ENCODE measurements at regions not wholly inside any gene's neighbourhood (a gene's known extent, or its start where the extent isn't known, plus 50 kb on each side); places are given as distances from the start of the nearest gene placed in this dataset.

DNA sequence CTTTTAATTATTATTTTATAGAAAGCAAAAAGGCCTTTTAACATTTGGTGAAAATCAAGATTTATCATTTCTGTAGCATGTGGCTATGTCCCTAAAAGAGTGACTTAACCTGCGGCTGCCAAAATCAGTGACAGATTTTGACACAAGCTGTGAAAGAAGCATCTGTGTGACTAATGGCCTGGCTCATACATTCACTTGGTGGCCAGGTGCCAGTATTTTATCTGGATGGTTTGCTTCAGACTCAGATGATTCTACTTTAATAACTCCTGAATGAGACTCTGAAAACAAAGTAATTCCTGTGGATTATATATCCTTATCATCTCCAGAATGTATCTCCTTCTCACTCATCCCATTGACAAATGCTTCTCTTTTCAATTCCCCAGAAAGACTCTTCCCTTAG, 103.0 kb downstream of the FSCB start:
- no peak for DNase-seq
- Histone ChIP-seq H3K27me3 (replicated peaks; ENCODE audit: control insufficient read depth, insufficient read depth, low read length) (no peaks in the 10 kb centered on the region), H3K9me3 (no peaks in the 10 kb centered on the region), H3K4me1 (no peaks in the 10 kb centered on the region), H3K4me3 (ENCODE audit: low read depth, low read length) (no peak overlapping the region), H3K36me3 (ENCODE audit: control insufficient read depth, insufficient read depth, low read length) (no peaks in the 10 kb centered on the region)
- peaks cover 2% of the 10 kb centered on the region for H3K9me3 Mint-ChIP-seq (ENCODE audit: unreplicated experiment)
- no TSS peak for BruUV-seq (replicated peaks)
- H3K4me1 Mint-ChIP-seq (ENCODE audit: low read depth, unreplicated experiment): no peaks in the 10 kb centered on the region
- no peaks in the 10 kb centered on the region for H3K36me3 Mint-ChIP-seq (ENCODE audit: insufficient read depth, unreplicated experiment)
- ChIA-PET POLR2A (no interaction called here), CTCF (no interaction called here)
- no peak overlapping the region for H3K4me3 Mint-ChIP-seq (ENCODE audit: unreplicated experiment)
- intact Hi-C loops (cut with micrococcal nuclease; ENCODE audit: unreplicated experiment): no loop called here
- TF ChIP-seq, protein P1, sequence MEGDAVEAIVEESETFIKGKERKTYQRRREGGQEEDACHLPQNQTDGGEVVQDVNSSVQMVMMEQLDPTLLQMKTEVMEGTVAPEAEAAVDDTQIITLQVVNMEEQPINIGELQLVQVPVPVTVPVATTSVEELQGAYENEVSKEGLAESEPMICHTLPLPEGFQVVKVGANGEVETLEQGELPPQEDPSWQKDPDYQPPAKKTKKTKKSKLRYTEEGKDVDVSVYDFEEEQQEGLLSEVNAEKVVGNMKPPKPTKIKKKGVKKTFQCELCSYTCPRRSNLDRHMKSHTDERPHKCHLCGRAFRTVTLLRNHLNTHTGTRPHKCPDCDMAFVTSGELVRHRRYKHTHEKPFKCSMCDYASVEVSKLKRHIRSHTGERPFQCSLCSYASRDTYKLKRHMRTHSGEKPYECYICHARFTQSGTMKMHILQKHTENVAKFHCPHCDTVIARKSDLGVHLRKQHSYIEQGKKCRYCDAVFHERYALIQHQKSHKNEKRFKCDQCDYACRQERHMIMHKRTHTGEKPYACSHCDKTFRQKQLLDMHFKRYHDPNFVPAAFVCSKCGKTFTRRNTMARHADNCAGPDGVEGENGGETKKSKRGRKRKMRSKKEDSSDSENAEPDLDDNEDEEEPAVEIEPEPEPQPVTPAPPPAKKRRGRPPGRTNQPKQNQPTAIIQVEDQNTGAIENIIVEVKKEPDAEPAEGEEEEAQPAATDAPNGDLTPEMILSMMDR (IDR thresholded peaks at IDR 0.05; ENCODE audit: insufficient read depth in 1 of 2, low read depth in 1 of 2, low read length in 1 of 2, severe bottlenecking in 1 of 2, unreplicated experiment in 1 of 2): no peak
- no peaks in the 10 kb centered on the region for H3K27me3 Mint-ChIP-seq (ENCODE audit: insufficient read depth, unreplicated experiment)
- no peak overlapping the region for H3K27ac Mint-ChIP-seq (ENCODE audit: unreplicated experiment)

- no peak overlapping the region for H3K4me3 Mint-ChIP-seq (ENCODE audit: unreplicated experiment)
- no peaks in the 10 kb centered on the region for H3K27me3 Mint-ChIP-seq (ENCODE audit: insufficient read depth, unreplicated experiment)
- H3K4me1 ChIP-seq: no peaks in the 10 kb centered on the region
- H3K27me3 ChIP-seq (replicated peaks; ENCODE audit: control insufficient read depth, insufficient read depth, low read length): no peaks in the 10 kb centered on the region
- no peaks in the 10 kb centered on the region for H3K9me3 ChIP-seq
- POLR2A ChIA-PET: no interaction called here
- H3K27ac Mint-ChIP-seq (ENCODE audit: unreplicated experiment): no peak overlapping the region
- BruUV-seq (replicated peaks): no TSS peak
- no peak for DNase-seq
- H3K36me3 Mint-ChIP-seq (ENCODE audit: insufficient read depth, unreplicated experiment): no peaks in the 10 kb centered on the region
- intact Hi-C loops (cut with micrococcal nuclease; ENCODE audit: unreplicated experiment): no loop called here
- H3K9me3 Mint-ChIP-seq (ENCODE audit: unreplicated experiment): peaks cover 10% of the 10 kb centered on the region
- H3K4me1 Mint-ChIP-seq (ENCODE audit: low read depth, unreplicated experiment): no peaks in the 10 kb centered on the region
- H3K4me3 ChIP-seq (ENCODE audit: low read depth, low read length): no peak overlapping the region
- TF ChIP-seq, protein P1 (IDR thresholded peaks at IDR 0.05; ENCODE audit: insufficient read depth in 1 of 2, low read depth in 1 of 2, low read length in 1 of 2, severe bottlenecking in 1 of 2, unreplicated experiment in 1 of 2): no peak
- CTCF ChIA-PET: no interaction called here
- no peaks in the 10 kb centered on the region for H3K36me3 ChIP-seq (ENCODE audit: control insufficient read depth, insufficient read depth, low read length)
Observed at GRCh38 chr14:44403193-44403592, 103.9 kb downstream of the FSCB start.

GRCh38 chr14:44396226-44396625, 110.9 kb downstream of the FSCB start:
- H3K27ac Mint-ChIP-seq (ENCODE audit: unreplicated experiment): no peak overlapping the region
- intact Hi-C loops (cut with micrococcal nuclease; ENCODE audit: unreplicated experiment): no loop called here
- no peaks in the 10 kb centered on the region for H3K36me3 Mint-ChIP-seq (ENCODE audit: insufficient read depth, unreplicated experiment)
- Histone ChIP-seq H3K27me3 (replicated peaks; ENCODE audit: control insufficient read depth, insufficient read depth, low read length) (no peaks in the 10 kb centered on the region), H3K4me1 (peaks cover 13% of the 10 kb centered on the region), H3K9me3 (peaks cover 6% of the 10 kb centered on the region; the same call in 1 of the 2 replicates), H3K4me3 (ENCODE audit: low read depth, low read length) (no peak overlapping the region), H3K36me3 (ENCODE audit: control insufficient read depth, insufficient read depth, low read length) (no peaks in the 10 kb centered on the region)
- H3K4me3 Mint-ChIP-seq (ENCODE audit: unreplicated experiment): no peak overlapping the region
- CTCF ChIA-PET: no interaction called here
- DNase-seq: no peak
- TF ChIP-seq, protein P1 (IDR thresholded peaks at IDR 0.05; ENCODE audit: insufficient read depth in 1 of 2, low read depth in 1 of 2, low read length in 1 of 2, severe bottlenecking in 1 of 2, unreplicated experiment in 1 of 2): no peak
- BruUV-seq (replicated peaks): no TSS peak
- no peaks in the 10 kb centered on the region for H3K27me3 Mint-ChIP-seq (ENCODE audit: insufficient read depth, unreplicated experiment)
- no peaks in the 10 kb centered on the region for H3K4me1 Mint-ChIP-seq (ENCODE audit: low read depth, unreplicated experiment)
- peaks cover 40% of the 10 kb centered on the region for H3K9me3 Mint-ChIP-seq (ENCODE audit: unreplicated experiment)
- POLR2A ChIA-PET: no interaction called here

Measured in Caco-2 (cell line).